Activated CD8-positive, alpha-beta memory T cell treated with anti-CD3 and anti-CD28 coated beads for 36 hours (primary cell): ENCODE measurements at regions not wholly inside any gene's neighbourhood (a gene's known extent, or its start where the extent isn't known, plus 50 kb on each side); places are given as distances from the start of the nearest gene placed in this dataset.

ENCODE experiments used
- CTCF ChIA-PET: fragments of 350-600 bp; sonication (Branson Sonifier 250); formaldehyde crosslinking; loops from one replicate; lab custom pipeline; 2021; ENCODE audit warnings: antibody characterized with exemption; lab: Charles Lee
- POLR2A ChIA-PET: fragments of 350-600 bp; sonication (Branson Sonifier 250); formaldehyde crosslinking; loops from one replicate; lab custom pipeline; 2021; ENCODE audit warnings: antibody characterized with exemption; lab: Charles Lee

DNA sequence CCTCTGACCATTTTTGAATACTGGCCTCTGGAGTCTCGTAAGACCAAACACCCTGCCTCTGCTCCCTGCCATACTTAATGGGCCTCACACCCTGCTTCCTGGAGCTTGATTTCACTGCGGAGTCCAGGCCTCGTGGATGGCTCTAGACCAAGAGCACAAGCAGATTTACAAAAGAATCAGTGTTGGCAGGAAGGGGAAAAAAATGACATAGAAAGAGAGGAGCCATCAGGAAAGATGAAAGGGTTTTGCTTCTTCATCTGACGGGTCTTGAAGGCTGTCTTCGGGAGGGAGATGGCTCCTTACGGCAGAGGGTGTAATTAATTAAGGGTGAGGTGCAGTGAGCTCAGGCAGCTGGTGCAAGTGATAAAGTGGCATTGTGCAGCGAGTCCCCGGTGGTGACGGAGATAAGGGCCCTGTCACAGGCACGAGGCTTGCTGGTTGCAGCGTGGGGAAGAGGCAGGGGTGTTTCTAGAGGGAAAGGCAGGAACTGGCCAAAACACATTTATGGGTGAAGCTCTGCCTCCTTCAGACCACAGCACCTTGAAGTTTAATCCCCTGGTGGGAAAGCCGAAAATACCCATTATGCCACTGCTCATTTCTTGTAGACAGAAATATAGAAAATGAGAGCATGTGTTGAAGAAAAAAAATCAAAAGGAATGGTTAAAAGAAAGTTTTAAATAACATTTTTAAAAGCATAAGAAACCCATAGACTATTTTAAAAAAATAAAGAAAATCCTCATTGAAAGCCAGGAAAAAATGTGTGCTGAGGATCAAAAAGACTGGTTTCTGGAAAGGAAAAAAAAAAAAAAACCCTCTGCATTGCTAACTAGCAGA, 128.6 kb upstream of the LRFN2 start:
- POLR2A ChIA-PET = no interaction called here
- CTCF ChIA-PET = no interaction called here

DNA sequence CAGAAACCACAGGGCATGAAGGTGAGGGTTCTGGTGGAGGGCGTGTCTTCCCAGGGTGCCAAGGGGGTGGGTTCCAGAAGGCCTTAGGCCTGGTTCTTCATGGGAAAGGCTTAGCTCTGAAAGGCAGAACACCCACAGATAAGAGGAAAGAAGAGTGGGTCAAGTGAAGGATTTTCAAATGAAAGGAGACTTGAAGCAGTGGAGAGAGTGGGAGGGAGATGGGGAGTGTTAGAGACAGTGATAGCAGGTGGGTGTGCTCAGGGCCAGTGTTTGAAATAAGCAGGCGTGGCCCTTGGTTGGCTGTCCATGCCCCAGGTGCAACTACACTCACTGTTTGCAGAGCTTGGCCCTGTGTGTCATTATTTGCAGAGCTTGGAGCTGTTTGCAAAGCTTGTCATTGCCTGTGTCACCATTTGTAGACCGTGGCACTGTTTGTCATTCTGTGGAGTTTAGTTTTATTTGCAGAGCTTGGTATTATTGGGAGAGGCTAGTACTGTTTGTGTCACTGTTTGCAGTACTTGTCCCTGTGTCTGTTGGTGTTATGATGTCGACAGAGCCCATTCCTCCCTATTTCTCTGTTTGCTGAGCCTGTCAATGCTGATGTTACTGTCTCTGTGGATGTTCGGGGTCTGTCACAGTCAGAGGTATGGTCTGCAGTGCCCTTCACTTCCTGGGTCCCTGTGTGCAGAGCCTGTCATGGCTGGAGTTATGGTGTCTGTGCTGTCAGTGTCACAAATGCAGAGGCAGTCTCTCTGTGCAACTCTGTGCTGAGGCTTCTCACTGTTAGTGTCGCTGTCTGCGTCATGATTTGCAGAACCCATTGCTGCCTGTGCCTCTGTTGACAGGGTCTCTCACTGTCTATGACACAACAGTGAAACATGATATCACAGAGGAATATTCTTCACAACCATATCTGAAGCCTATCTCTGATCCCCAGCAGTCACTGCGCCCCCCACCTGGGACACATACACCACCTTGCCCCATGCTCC, 127.7 kb upstream of the LRFN2 start:
- ChIA-PET POLR2A (no interaction called here), CTCF (no interaction called here)

DNA sequence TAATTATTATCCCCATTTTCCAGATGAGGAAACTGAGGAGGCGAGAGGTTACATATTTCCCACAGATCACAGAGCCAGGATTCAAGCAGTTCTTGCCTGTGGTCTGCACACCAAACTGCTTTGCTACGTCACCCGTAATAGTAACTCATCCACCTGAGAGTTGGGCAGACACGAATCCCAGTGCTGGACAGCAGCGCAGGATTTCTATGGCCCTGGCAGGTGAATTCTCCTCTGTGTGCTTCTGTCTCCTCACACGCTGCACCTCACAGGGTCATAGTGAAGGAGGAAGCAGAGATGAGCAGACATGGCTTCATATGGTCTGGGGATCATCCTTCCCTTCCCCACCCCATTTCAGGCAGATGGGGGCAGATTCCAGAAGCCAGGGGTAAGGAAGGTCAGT, 127.0 kb upstream of the LRFN2 start:
- ChIA-PET POLR2A (no interaction called here), CTCF (no interaction called here)

DNA sequence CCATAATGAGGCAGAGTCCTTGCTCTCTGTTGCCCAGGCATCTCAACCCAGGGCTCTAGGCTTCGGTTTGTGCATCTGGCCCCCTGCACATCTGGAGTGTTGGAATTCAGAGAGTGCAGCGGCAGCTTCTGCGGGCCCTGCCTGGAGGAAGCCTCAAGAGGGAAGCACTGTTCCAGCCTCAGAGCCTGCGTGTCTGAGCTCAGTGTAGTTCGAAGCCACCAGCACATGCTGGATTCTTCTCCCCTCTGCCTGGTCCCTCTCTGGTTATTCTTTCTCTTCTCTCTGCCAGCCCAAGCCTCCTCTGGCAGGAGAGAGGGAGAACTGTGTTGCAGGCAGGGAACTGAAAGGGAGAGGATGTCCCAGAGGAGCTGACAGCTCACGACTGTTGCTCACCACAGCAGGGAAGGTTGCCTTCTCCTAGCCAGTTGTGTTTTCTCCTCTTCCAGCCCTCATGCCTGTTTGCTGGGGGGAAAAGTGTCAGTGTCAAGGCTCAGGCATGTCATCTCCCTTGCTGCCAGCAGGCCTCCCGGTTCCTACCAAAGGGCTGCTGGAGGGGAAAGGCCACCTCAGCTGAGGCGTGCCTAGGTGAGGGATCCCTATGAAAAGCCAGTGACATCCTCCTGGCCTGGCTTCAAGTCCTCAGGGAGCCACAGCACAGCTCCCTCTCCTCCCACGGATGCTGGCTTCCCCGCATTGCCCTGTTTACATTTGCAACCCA, 126.0 kb upstream of the LRFN2 start:
- POLR2A ChIA-PET = no interaction called here
- CTCF ChIA-PET = no interaction called here

DNA sequence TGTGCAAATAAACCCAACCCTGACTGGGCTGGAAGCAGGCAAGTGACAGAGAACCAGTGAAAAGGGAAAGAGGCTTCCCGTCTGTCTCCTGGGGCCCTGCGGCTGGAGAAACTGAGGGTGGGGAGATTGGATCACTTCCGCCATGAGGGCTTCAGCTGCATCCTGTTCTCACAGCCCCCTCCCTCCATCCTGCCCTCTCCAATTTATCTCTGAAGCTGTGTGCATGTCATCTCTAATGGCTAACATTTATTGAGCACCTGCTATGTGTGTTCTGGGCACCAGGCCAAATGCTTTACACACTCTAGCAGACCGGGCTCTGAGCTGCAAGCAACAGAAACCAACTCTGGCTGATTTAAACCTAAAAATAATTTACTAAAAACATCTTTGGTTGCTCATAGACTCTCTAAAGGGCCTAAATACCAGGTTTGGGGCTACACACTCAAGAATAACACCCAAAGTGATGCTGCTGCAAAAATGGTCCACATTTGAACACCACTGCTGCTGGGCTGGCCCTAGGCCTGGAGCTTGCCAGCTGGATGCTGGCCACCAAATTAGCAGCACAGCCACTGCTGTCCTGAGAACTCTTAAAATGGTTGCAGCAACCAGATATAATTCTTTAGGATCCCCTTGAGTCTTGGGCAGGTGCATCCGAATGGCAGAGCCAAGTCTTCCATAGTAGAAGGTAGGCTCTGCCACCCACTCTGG, 123.6 kb upstream of the LRFN2 start:
- POLR2A ChIA-PET = no interaction called here
- CTCF ChIA-PET = no interaction called here

DNA sequence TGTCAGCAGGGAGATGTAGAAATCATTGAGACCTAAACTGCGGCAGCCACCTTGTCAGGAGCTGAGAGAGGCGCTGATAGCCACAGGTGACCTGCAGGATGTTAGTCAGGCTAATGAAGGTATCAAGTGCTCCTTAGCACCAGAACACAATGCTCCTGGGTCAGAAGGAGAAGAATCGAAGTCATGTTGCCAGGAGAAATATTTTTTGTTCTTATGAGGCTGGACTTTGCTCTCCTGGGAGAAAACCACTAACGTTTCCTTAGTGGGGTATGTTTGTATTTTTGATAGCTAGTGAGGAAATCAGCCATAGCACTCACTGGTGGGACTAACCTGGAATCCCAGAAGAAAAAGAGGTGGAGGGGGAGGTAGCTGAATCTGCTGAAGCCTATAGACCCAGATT, 120.9 kb upstream of the LRFN2 start:
- CTCF ChIA-PET = no interaction called here

DNA sequence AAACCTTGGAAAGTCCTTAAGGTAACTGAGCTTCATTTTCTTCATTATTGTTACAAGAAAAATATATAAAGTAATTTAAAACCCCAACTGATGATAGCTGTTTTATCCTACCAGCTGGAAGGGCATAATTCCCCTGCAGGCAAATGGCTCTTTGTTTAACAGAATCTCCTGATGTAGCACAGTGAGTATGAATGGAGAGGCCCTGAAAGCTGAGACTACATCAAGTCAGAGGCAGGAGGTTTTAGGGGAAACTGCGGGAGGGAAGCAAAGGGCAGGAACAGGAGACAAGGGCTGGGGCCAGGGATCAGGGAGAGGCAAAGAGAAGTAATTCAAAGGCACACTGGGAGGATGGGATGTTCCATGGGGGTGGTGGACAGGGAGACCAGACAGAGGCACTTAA, 119.0 kb upstream of the LRFN2 start:
- ChIA-PET POLR2A (no interaction called here), CTCF (no interaction called here)

More for the DNA sequence above, 120.9 kb upstream of the LRFN2 start:
- POLR2A ChIA-PET = no interaction called here

DNA sequence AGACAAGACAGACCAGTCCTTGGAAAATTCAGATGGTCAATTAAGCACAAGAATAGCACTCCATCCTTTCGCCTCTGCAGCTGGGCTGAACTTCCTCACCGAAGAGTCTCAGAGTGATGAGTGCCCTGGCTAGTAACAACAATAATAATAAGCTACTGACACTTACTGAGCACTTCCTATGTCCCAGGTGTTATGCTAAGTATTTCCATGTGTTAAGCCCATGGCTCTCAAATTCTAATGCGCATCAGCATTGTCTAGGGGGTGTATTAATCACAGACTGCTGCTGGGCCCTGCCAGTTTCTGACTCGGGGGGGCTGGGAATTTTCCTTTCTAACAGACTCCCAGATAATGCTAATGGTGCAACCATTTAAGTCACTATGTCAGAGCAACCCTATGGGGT, 118.2 kb upstream of the LRFN2 start:
- CTCF ChIA-PET = no interaction called here
- POLR2A ChIA-PET = no interaction called here

DNA sequence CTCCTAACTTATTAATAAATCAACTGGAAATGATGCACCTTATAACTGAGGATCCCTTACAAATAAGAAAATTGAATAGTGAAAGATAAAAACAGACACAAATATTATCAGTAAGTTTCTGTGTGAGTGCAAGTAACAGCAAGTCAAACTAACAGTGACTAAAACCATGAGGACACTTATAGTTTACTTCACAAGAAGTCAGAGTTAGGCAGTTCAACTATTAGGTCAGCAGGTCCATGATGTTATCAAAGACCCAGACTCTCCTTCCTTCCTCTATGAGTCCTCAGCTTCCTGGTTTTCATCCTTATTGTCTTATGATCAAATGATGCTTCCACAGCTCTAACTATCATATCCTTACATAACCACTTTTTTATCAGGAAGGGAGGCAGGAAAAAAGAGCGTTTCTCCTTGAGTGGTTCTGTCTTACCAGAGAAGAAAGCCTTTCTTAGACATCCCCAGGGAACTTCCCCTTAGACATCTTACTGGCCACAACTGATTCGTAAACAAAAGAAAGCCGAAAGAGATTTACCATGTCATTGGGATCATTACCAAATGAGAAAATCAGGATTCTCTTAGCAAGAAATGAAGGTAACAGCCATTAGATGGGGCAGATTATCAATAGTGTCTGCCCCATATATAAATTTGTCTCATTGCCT, 114.3 kb upstream of the LRFN2 start:
- CTCF ChIA-PET = no interaction called here
- POLR2A ChIA-PET = no interaction called here

DNA sequence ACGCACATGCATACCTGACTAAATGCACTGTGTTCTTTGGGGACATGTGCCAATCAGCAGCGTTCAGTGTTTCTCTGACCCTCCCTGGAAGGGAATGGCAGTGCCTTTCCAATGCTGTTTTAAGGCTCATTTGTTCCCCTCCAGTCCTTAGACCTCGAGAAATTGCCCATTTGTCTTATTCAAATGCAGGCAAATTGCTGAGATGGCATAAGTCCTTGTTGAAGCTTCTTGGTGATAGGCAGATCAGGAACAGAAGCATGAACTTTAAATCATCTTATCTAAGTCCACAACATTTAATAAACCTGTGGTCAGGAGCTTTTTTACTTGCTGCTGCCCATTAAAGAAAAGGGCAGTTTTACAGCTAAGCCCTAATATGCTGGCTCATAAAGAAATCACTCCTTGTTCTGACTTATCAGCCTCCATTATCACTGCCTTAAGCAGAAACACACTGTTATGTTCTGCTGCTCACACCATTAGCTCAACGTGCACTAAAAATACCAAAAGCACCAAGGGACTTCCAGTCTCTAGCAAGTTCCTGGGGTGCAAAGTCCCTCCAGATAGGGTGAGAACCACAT, 112.9 kb upstream of the LRFN2 start:
- ChIA-PET POLR2A (no interaction called here), CTCF (no interaction called here)

DNA sequence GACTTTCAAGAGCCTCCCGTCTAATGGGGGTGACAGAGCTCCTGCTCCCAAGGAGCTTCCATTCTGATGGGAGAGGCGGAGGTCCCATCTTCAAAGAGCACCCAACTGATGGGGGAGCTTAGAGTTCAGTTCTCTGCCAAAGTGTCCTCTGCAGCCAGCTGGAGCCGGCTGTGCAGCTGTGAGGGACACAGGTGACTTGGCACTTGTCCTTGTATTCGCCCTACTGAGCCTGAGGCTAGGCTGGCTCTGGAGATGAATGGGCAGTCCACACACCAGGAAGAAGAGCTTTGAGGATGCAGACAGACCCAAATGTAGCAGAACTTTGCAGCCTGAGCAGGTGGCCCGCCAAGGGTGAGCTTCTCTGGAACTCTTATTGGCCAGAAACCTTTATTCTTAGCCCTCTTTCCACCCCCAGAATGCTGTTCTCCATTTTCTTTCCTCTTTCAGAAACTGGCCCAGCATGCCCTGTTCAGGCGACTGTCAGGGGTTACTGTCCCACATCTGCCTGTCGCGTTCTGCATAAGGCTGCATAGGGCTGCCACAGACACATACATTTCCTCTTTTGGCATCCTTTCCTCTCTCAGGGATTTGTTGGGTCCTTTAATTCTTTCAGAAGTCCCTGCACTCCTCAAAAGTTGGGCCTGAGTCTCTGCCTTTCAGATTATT, 108.7 kb upstream of the LRFN2 start:
- ChIA-PET POLR2A (no interaction called here), CTCF (no interaction called here)

DNA sequence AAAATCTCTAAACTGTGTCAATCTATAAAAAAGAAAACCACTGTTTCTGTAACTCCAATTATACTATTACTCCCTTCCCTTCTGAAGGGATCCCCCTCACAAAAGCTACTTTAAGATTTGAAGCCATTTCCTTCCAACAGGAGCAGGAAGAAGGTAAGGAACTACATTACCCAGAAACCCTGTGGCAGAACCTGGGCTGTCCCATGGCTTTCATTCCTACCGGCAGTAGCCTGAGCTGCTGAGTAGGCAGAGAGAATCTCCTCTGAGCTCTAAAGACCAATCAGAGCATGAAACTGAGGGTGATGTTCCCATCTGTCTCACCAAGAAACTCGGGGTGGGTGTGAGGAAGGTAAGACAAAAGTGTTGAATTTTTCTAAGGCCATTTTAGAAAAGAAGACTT, 108.0 kb upstream of the LRFN2 start:
- CTCF ChIA-PET = no interaction called here
- POLR2A ChIA-PET = no interaction called here

DNA sequence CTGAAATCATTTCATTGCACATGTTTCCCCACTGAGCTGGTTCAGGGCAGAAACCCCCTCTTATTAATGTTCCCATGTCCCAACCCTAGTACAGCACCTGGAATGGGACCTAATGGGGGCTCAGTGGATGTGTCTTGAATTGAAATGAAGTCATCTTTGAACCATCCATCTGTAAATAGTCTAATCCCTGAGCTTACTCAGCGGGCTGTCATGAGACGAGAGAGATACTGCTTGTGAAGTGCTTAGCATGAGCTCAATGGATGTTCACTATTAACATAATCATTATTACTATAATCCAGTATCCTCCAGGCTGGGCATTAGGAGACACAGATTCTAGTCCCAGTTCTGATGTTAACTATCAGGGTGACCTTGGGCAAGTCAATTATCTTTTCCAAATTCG, 106.6 kb upstream of the LRFN2 start:
- ChIA-PET POLR2A (no interaction called here), CTCF (no interaction called here)

DNA sequence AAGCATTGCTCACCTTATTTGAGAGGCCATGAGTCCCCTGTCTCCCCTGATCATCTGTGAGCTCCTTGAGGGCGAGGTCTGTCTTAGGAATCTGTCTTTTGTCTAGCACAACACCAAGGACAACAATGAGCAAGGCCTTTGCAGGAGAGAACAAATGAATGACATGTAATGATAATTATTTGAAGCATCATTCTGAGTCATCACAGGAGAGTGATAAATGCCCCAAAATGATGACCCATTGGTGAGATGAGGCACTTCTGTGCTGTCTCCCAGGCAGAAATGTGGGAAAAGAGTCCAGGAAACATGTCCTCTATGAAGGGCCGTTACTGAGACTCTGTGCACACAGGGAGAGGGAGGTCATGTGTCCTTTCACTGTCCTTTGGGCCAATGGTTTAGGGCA, 105.2 kb upstream of the LRFN2 start:
- POLR2A ChIA-PET = no interaction called here
- CTCF ChIA-PET = no interaction called here

DNA sequence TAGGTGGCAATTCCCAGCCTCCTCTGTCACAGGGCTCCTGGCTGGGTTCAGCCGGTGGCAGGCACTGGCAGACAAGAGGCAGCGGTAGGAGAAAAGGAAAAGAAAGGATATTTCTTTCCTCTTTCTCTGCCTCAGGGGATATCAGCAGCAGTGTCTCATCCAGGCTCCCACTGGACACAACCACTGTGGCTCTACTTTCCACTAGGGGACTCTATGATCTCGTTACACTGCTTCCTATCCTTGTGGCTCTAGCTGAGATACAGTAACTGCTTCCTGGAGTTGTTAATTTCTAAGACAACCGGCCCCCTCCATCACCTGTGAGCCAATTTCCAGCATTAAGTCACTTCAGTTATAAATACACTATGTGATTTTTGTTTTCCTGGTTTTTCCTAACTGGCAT, 102.0 kb upstream of the LRFN2 start:
- POLR2A ChIA-PET = no interaction called here

DNA sequence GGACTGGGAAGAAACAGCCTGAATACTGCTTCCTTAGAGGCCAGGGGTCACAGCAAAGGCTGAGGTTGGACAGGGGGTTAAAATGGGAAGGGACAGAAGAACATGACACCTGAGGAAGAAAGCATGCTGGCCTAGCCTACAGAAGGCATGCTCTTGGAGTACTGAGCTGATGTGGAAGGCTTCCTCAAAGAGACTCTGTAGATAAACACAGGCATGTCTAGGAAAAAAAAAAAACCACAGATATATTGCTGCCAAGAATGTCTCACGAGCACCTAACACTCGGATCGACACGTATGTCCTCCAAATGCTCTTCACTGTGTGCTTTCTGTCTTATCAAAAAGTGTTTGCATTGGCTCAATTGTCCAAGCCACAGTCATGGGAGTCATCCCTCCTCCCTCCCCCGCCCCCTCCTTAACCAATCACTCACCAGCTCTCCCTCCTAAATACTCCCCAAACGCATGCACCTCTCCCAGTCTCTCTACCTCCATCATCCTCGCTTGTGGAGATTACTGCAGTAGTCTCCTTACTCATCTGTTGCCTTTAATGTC, 101.1 kb upstream of the LRFN2 start:
- CTCF ChIA-PET = no interaction called here

More for the DNA sequence above, 102.0 kb upstream of the LRFN2 start:
- CTCF ChIA-PET = no interaction called here

DNA sequence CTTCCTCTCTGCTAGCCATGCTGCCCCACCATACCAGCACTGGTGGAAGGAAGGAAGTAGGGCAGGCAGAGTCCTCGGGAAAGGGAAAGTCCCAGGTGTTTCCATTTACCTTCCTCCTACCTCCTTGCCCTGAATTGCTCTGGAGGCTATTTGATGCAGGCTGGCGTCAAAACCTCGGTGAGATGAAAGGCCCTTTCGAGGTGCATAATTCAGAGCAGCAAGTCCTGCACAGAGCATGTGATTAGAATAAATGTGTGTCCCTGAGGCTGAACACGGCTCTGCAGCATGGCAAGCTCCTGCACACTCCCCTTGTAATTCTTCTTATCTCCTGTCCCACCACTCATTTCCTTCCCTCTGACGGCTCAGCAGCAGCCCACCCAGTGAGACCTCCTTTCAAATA, 98.7 kb upstream of the LRFN2 start:
- ChIA-PET CTCF (no interaction called here), POLR2A (no interaction called here)

More for the DNA sequence above, 101.1 kb upstream of the LRFN2 start:
- POLR2A ChIA-PET = no interaction called here

DNA sequence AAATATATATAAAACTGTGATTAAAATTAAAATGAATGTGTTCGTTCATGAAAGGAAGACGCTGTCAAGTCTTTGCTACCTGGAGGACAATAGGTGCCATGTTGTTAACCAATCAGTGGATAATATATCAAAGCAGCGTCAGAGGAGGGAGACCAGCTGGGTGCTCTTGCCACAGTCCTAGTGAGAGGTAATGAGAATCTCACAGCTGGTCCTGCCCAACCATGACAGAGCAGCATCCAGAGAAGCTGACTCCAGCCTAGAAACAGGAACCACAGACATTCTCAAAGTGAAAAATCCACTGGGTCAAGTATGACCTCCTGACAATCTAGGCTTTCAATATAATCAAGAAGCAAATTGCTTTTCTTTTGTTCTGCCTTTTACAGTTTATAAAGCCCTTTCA, 94.5 kb upstream of the LRFN2 start:
- CTCF ChIA-PET = no interaction called here
- POLR2A ChIA-PET = no interaction called here
